ENCODE measurements at regions not wholly inside any gene's neighbourhood (a gene's known extent, or its start where the extent isn't known, plus 50 kb on each side); places are given as distances from the start of the nearest gene placed in this dataset.

GRCh38 chr4:128521648-128522111 is 234.1 kb upstream of the PGRMC2 start:
- Histone ChIP-seq H3K9ac (ENCODE audit: control insufficient read depth, extremely low read depth, insufficient read depth, low read length) (no peak overlapping the region), H3K27me3 (ENCODE audit: control insufficient read depth, extremely low read depth, insufficient read depth, low read length) (no peaks in the 10 kb centered on the region), H3K27ac (ENCODE audit: control insufficient read depth, insufficient read depth, low read length) (no peak overlapping the region), H3K79me2 (ENCODE audit: control insufficient read depth, insufficient read depth, low read length) (no peaks in the 10 kb centered on the region), H4K20me1 (ENCODE audit: control insufficient read depth, extremely low read depth, insufficient read depth, low read length) (no peaks in the 10 kb centered on the region), H3K9me1 (ENCODE audit: control insufficient read depth, extremely low read depth, insufficient read depth, low read length) (no peaks in the 10 kb centered on the region), H3K9me3 (ENCODE audit: control insufficient read depth, low read depth, low read length) (no peaks in the 10 kb centered on the region), H3K4me2 (ENCODE audit: control insufficient read depth, extremely low read depth, insufficient read depth, low read depth, low read length) (no peak overlapping the region), H3K4me3 (ENCODE audit: control insufficient read depth in 2 of 3, extremely low read depth in 1 of 3, insufficient read depth in 2 of 3, low read depth in 1 of 3, low read length in 3 of 3) (no peak overlapping the region), H3K36me3 (ENCODE audit: control insufficient read depth in 2 of 2, extremely low read depth in 1 of 2, insufficient read depth in 2 of 2, low read length in 2 of 2) (no peaks in the 10 kb centered on the region), H3K4me1 (ENCODE audit: control insufficient read depth, extremely low read depth, insufficient read depth, low read length) (peaks cover 42% of the 10 kb centered on the region), H2AFZ (ENCODE audit: control insufficient read depth, low read length) (no peak overlapping the region)
- DNase-seq (ENCODE audit: low read depth, low spot score) (no peak), FAIRE-seq (no peak)
- dilution Hi-C loops (cut with MboI; ENCODE audit: extremely low pct_ligation_motif_present, low sequenced_read_pairs), result no loop called here
- TF ChIP-seq CTCF (optimal IDR thresholded peaks at IDR 0.05 in 1 of 3, IDR thresholded peaks at IDR 0.05 in 1 of 3, conservative IDR thresholded peaks at IDR 0.05 in 1 of 3; ENCODE audit: extremely low read depth in 1 of 3, insufficient read depth in 2 of 3, low read length in 3 of 3) (no peak), EZH2 (IDR thresholded peaks at IDR 0.05; ENCODE audit: low read length) (no peak)

DNA sequence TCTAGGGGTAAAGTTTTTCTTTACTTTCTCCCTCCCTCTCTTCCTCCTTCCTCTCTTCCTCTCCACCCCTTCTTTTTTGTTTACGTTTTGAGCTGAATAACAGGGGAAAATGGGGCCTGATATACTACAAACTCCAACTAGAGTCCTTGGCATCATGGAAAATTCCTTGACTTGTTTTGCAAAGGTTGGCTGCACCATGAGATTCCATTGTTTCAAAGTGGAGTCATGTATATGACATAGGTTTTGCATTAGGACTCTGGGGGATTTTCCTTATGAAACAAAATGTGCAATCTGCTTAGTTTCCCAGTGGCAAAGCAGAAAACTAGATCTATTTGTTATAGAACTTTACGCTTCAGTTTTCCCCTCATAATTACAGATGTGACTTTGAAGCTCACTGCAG is 233.5 kb upstream of the PGRMC2 start:
- Histone ChIP-seq H3K27ac (ENCODE audit: control insufficient read depth, insufficient read depth, low read length) (no peak overlapping the region), H2AFZ (ENCODE audit: control insufficient read depth, low read length) (no peak overlapping the region), H3K36me3 (ENCODE audit: control insufficient read depth in 2 of 2, extremely low read depth in 1 of 2, insufficient read depth in 2 of 2, low read length in 2 of 2) (no peaks in the 10 kb centered on the region), H3K4me3 (ENCODE audit: control insufficient read depth in 2 of 3, extremely low read depth in 1 of 3, insufficient read depth in 2 of 3, low read depth in 1 of 3, low read length in 3 of 3) (no peak overlapping the region), H4K20me1 (ENCODE audit: control insufficient read depth, extremely low read depth, insufficient read depth, low read length) (no peaks in the 10 kb centered on the region), H3K4me2 (ENCODE audit: control insufficient read depth, extremely low read depth, insufficient read depth, low read depth, low read length) (no peak overlapping the region), H3K9me3 (ENCODE audit: control insufficient read depth, low read depth, low read length) (no peaks in the 10 kb centered on the region), H3K27me3 (ENCODE audit: control insufficient read depth, extremely low read depth, insufficient read depth, low read length) (no peaks in the 10 kb centered on the region), H3K9ac (ENCODE audit: control insufficient read depth, extremely low read depth, insufficient read depth, low read length) (no peak overlapping the region), H3K4me1 (ENCODE audit: control insufficient read depth, extremely low read depth, insufficient read depth, low read length) (peaks cover 39% of the 10 kb centered on the region), H3K79me2 (ENCODE audit: control insufficient read depth, insufficient read depth, low read length) (no peaks in the 10 kb centered on the region), H3K9me1 (ENCODE audit: control insufficient read depth, extremely low read depth, insufficient read depth, low read length) (no peaks in the 10 kb centered on the region)
- DNase-seq (ENCODE audit: low read depth, low spot score) (no peak), FAIRE-seq (no peak)
- TF ChIP-seq CTCF (optimal IDR thresholded peaks at IDR 0.05 in 1 of 3, IDR thresholded peaks at IDR 0.05 in 1 of 3, conservative IDR thresholded peaks at IDR 0.05 in 1 of 3; ENCODE audit: extremely low read depth in 1 of 3, insufficient read depth in 2 of 3, low read length in 3 of 3), result no peak
- TF ChIP-seq EZH2 (IDR thresholded peaks at IDR 0.05; ENCODE audit: low read length), result no peak
- dilution Hi-C loops (cut with MboI; ENCODE audit: extremely low pct_ligation_motif_present, low sequenced_read_pairs), result no loop called here

All from keratinocyte (primary cell).